Mucosa of descending colon (tissue), 3 donors: ENCODE measurements at regions not wholly inside any gene's neighbourhood (a gene's known extent, or its start where the extent isn't known, plus 50 kb on each side); places are given as distances from the start of the nearest gene placed in this dataset.
A peak's percentile ranks its signal among the peaks of the same experiment; 100 is the strongest.

Source experiments
- ATAC-seq: fragments of 200-7000 bp; cut with Tn5 transposase; one replicate; pipeline ENCODE4 v1.9.1; 2020; ENCODE audit warnings: mild to moderate bottlenecking, moderate library complexity
- DNase-seq, 3 donors: peaks; one replicate each; pipeline ENCODE4 v3.0.0-alpha.2; 2020
- H3K36me3 ChIP-seq: fragments of 200-600 bp; one replicate; pipeline ENCODE4 v1.8.0; 2021; ENCODE audit warnings: low read depth, mild to moderate bottlenecking
- H3K4me1 ChIP-seq: fragments of 200-600 bp; one replicate; pipeline ENCODE4 v1.8.0; 2021; ENCODE audit warnings: low read depth, mild to moderate bottlenecking
- H3K4me3 ChIP-seq: fragments of 200-600 bp; one replicate; pipeline ENCODE4 v1.8.0; 2021; ENCODE audit warnings: mild to moderate bottlenecking
- H3K9me3 ChIP-seq: fragments of 200-600 bp; one replicate; pipeline ENCODE4 v1.8.0; 2021; ENCODE audit warnings: mild to moderate bottlenecking
- CTCF ChIP-seq: fragments of 200-600 bp; IDR thresholded peaks from one replicate; pipeline ENCODE4 v1.8.0; 2022; ENCODE audit warnings: antibody characterized with exemption, mild to moderate bottlenecking
- intact Hi-C, 2 donors: fragments of 100-400 bp; cut with DNase I in 1 of 2; cut with micrococcal nuclease in 1 of 2; formaldehyde crosslinking; loops; one replicate each; pipeline versions ENCODE4 v1.11.0 to v1.11.1; 2022; cut with DNase I, micrococcal nuclease
- donor health status: DM: no; HTN: no; CAD: no; lungs with moderate emphysema.
- donor health status: DM: no; HTN: no; CAD: no.
- donor health status: DM: no; HTN: yes; CAD: no.

GRCh38 chr11:15837901-15838489, 518.4 kb downstream of the SOX6 start:
- no peak for TF ChIP-seq CTCF
- DNase-seq = no peak
- Histone ChIP-seq H3K36me3 (no peaks in the 10 kb centered on the region), H3K4me1 (peaks cover 13% of the 10 kb centered on the region), H3K4me3 (no peak overlapping the region), H3K9me3 (no peaks in the 10 kb centered on the region)
- intact Hi-C loops = loop anchor here in 1 of 2 donors (10.0 kb wide), 1 partner anchor 767 kb away; no protein-coding TSS in a partner anchor
- ATAC-seq = peak; percentile 92

GRCh38 chr11:15839061-15839460, 517.3 kb downstream of the SOX6 start:
- H3K36me3 ChIP-seq = no peaks in the 10 kb centered on the region
- TF ChIP-seq CTCF = no peak
- no peak for ATAC-seq
- no peak for DNase-seq
- no peaks in the 10 kb centered on the region for H3K9me3 ChIP-seq
- H3K4me1 ChIP-seq = peaks cover 13% of the 10 kb centered on the region
- intact Hi-C loops = loop anchor here in 1 of 2 donors (10.0 kb wide), 1 partner anchor 766 kb away; no protein-coding TSS in a partner anchor
- H3K4me3 ChIP-seq = no peak overlapping the region

GRCh38 chr11:15840966-15841365, 515.4 kb downstream of the SOX6 start:
- no peaks in the 10 kb centered on the region for H3K9me3 ChIP-seq
- no peak overlapping the region for H3K4me3 ChIP-seq
- peaks cover 13% of the 10 kb centered on the region for H3K4me1 ChIP-seq
- ATAC-seq (no peak), DNase-seq (no peak)
- intact Hi-C loops = no loop called here
- H3K36me3 ChIP-seq = no peaks in the 10 kb centered on the region
- no peak for TF ChIP-seq CTCF

GRCh38 chr11:15841931-15842740, 514.2 kb downstream of the SOX6 start:
- no peak for TF ChIP-seq CTCF
- DNase-seq = peak in 2 of 3 donors; percentile 30 to 40
- intact Hi-C loops = no loop called here
- no peaks in the 10 kb centered on the region for H3K9me3 ChIP-seq
- H3K36me3 ChIP-seq = no peaks in the 10 kb centered on the region
- no peak overlapping the region for H3K4me3 ChIP-seq
- ATAC-seq = peak; percentile 21
- H3K4me1 ChIP-seq = peaks cover 11% of the 10 kb centered on the region

GRCh38 chr11:15843309-15843872, 513.0 kb downstream of the SOX6 start:
- H3K9me3 ChIP-seq = no peaks in the 10 kb centered on the region
- intact Hi-C loops = no loop called here
- no peak overlapping the region for H3K4me3 ChIP-seq
- DNase-seq (no peak), ATAC-seq (no peak)
- H3K36me3 ChIP-seq = no peaks in the 10 kb centered on the region
- H3K4me1 ChIP-seq = peaks cover 3% of the 10 kb centered on the region
- no peak for TF ChIP-seq CTCF
